NCI-H774 (cell line): ENCODE measurements at regions not wholly inside any gene's neighbourhood (a gene's known extent, or its start where the extent isn't known, plus 50 kb on each side); places are given as distances from the start of the nearest gene placed in this dataset.
"Not testable (repeated sequence)": the region's sequence is repeated elsewhere in the genome, so short reads cannot be mapped to it uniquely, and the experiment has no call there.

ENCODE experiments used
- DNase-seq: peaks from one replicate; lab custom pipeline; 2025; lab: John Stamatoyannopoulos, UW

DNA sequence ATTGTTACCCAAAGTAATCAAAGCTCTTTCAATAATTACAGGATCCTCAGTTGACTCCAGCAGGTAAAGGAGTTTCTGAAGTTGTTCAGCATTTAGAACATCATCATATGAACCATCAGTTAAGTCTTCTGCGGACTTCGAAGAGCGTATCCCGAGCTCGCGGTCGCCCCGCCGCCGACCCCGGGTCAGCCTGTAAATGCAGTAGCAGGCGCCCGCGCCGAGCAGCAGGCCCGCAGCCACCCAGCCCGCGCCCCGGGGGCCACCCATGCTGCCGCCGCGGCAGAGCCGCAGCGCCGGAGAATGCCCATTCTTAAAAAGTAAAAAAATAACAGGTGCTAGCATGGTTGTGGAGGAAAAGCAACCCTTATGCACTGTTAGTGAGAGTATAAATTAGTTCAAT, 444.5 kb downstream of the NSUN3 start:
- not testable (repeated sequence) for DNase-seq

DNA sequence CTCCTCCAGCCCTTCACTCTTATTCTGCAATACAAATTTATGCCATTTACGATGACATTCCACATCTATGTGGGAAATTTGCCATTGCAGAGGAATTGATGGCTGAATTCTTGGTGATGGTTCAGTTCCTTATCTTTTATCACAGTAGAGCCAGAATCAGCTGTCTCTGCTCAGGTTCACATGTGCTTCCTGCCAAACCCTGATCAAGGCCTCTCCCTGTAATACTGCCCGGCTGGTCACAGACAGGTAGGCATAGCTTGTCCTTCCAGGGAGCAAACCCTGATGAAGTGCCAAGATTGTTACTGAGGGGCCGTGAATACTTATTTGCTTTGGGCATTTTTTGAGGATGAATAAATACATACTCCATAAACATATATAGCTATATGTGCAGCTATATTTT, 450.0 kb downstream of the NSUN3 start:
- DNase-seq = no peak

DNA sequence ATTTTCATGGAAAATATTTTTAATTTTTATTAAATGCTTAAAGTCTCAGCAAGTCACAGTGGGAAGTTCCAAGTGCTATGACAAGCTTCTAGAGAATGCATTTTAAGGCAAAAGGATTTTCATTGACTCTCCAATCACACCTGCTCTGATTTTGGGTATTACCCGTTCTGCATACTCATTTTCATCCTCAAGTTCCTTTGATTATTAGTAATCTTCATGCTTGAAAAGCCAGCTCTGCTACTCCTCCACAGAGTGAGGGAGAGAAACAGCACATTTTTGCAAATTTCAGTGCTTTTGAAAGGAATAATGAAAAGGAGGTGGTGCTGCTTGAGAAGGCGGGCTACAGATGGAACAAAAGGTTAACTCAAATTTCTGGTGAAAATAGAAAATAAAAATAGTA, 450.7 kb downstream of the NSUN3 start:
- DNase-seq = no peak

DNA sequence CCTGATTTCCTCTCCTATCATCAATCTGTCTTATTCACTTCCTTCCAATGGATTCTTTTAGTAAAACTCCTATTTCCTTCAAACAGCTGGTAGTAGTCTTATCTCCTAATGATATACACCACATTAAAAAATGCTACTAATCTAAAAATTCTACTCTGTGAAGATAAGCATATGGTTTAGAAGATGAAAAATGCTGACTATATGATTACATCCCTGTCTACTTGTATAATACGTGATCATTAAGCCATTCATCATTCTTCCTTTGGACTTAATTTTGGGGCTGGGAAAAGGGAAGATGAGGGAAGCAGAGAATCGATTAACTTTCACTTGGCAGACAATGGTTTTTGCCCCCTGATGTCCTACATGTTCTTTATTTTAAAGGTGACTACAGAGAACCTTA, 453.1 kb downstream of the NSUN3 start:
- no peak for DNase-seq

DNA sequence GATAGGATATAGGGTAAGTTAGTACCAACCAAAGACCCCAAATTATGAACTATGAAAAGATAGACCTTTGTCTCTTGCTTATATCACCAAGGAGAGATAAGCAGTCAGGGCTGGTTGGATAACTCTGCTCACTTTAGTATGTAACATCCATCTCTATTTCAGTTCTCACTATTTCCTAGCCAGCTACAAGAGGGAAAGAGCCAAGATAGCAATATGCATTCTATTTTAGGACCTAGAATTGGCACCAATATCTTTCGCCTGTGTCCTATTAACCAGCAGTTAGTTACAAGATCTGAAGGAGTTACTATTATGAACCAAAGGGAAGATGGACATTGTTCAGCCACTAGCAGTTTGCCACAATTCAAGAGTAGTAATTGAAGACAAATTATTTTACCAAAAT, 457.5 kb downstream of the NSUN3 start:
- DNase-seq = no peak

DNA sequence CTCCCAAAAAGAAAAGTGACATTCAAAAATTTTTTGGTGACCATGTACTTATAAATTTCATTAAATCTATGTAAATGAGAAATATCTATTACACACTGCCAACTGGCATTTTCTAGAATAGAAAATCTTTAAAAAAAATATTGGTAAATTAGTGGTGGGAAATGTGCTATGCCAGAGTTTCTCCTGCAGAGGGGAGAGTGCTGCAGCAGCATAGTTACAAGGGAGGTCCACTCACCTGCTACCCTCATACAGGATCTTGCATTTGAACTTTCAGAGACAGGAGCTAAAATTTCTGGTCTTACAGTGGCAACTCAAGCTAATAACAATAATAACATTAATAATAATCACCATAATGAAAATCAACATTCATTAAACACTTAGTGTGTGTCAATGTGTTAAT, 459.6 kb downstream of the NSUN3 start:
- DNase-seq = no peak

DNA sequence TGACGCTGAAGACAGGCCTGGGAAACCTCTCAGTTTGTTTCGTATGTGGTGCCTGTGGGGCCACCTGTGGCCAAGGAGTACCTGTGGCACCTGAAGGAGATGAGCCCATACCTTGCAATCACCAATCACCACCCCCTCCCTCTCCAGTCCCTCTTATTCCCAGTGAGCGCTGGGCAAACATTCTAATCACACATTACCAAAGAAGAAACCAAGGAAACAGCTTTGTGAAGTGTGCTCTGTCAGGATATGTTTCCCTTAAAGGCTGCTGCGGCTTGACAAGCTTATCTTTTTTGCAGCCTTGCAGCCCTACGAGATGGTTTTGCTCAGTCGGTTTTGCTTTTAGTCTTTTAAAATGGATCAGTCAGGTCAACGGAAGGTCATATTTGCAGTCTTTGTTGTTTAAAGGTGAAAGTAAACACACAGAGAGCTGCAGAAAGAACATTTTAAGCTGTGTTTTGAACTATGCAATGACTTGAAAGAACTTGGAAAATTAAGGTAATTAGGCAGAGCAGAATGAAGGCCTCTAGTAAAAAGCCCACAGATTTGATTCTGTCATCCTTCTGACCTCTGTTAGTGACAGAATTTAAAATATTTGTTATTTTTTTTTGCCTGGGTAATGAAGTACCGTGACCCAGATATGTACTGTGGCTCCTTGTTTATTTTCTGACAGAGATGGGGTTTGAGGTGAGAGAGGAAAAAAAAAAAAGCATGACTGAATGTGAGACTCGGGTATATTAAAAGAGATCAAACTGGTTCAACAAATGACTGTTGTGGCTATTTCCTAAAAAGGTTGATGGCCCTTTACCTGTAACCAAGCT, 461.4 kb downstream of the NSUN3 start:
- peak; percentile 38 for DNase-seq

DNA sequence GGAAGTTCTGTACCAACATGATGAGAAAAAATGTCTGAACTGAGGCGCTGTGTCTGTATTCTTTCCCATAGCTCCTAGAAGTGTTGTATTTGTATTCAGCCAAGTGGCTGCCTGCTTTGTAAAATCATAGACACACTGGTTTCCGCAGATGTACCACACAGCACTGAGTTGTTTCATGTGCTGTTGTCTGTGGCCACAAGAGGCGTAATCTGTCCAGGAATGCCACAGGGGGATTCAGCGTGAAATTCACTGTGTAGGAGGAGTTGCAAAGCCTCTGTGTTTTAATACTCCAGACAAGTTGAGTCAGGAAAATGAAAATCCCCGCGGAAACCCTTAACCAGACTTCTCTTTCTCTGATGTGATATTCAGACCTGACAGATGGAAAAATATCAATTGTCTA, 462.2 kb downstream of the NSUN3 start:
- DNase-seq = peak; percentile 20

DNA sequence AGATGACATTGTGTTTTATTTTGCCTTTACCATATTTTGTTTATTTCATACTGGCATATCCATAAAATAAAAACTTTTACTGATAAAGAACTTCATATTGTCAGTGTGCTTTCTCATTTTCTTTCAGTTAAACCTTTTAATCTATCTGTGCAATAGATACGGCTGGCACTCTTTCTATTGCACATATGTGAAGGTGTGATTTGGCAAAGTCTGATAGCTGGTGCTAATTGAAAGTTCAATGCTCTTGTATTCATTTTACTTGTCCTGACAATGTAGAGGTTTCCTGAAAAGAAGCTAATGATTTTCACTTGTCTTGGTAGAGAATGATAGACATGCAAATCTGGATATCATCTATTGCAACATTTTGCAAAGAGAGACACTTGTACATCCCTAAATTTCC, 467.0 kb downstream of the NSUN3 start:
- DNase-seq = no peak

DNA sequence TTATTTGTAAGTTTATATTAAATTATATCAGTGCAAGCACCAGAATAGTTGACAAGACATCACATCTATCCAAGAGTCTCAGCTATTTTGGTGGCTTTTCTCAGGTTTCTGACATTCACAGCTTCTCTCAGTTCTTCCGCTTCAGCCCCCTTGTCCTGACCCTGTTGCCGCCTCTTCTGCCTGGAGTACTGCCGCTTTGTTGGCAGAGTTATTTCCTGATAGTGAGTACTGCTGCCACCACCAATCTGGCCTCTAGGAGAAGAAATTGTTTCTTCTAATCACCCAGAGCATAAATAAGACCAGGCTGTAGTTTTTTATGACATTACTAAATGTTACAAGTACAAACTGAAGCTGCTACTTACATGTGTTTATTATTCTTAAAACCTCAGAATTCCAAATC, 470.1 kb downstream of the NSUN3 start:
- DNase-seq = no peak

DNA sequence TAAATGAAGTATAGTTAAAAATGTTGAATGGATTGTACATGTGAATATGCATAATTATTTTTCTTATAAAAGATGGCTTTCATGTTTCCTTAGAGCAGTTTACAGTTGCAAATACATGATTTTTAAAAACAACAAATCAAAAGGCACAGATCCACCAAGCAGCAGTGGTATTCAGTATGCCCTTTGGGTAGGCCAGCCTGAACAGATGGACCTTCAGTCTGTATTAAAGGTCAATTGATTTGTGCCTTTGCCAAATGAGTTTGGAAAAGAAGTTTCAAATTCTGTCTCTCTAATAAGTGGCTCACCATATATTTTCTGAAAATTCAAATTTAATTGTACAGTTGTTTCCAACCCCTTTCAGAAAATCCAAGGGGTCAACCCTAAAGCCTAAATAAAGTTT, 477.1 kb downstream of the NSUN3 start:
- no peak for DNase-seq

DNA sequence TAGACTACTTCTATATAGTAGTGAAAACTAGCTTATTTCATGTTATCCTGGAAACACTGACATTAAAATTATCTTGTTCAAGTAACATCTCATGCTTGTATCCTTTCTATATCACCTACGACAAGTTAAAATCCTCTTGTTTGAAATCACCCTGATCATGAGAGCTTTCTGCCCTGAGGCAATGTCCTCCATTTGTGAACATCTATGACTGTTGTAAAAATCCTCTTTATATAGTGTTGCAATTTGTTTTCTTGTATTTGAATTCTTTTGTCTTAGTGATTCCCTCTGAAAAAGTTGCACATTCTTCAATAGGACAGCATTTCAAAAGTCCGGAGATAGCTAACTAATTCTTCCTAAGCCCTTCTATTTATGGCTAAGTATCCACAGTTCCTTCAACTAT, 480.3 kb downstream of the NSUN3 start:
- no peak for DNase-seq

DNA sequence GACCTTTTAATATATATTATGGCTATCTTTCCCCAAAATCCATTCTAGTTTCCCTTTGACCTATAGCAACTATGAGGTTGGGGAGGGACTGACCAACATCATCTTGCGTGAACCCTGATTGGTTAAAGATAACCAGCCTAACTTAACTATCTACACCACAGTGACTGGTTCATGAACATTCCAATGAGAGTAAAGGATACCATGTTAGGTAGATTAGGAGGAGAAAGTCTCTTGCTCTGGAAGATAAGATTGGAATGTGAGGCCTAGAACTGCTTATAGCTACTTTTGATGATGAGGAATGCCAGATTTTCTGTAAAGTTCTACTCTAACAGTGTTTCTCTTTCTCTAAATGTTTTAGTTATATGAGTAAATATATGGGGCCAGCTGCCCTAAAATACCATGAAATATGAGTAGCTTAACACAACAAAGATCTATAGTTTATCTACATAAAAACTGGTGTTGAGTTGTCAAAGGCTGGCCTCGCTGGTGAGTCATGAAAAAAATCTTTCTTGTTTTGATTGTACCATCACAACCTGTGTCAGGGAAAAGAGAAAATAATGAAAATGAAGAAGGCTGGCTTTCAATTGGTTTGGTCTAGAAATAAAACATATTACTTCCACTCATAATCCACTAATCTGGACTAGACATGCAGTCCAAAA, 481.4 kb downstream of the NSUN3 start:
- DNase-seq = no peak

DNA sequence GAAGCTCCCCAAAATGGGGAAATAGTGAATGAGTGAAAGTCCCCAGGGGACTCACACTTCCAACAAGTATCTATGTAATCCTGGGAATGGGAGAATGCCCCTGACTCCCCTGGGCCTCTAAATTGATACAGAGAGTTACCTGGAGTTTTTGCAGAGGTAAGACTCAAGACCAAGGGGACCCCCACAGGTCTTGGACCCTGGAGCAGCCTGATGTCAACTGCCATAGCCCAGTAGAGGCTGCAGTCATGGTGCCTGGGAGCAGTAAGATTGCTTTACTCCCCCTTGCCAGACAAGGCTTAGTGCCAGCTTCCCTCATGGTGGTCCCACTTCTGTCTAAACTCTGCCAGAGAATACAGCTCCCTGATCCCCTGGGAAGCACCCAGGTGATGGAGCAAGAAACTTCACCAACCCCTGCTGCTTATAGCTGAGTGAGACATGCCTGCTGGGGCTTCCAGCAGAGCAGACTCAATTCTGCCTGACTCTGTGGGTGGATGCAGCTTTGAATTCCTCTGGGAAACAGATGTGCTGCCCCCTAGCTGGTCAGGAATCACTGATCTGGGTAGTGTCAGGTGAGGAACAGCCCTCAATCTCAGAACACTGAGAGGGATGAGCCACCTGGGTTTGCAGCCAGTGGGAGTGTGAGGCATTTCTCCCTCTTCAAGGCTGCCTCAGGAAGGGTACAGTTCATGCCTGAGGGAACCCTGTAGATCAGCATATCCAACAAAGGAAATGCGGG, 485.9 kb downstream of the NSUN3 start:
- no peak for DNase-seq

DNA sequence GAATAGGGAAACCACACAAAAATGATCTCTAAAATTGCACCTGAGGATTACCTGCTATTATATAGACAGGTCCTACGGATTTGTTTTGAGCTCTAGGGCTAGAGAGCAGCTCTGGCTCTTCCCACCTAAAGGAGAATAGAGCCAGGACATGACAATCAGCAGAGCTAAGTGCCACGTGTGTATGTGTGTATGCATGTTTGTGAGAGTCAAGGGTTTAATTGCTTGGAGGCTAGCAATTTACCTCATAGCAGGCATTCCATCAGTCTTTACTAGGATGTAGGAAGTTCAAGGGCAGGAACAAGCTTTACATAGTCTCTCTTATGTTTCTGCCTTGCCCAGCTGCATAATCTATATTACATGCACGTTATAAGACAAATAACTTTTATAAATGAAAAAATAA, 498.2 kb downstream of the NSUN3 start:
- DNase-seq = no peak

DNA sequence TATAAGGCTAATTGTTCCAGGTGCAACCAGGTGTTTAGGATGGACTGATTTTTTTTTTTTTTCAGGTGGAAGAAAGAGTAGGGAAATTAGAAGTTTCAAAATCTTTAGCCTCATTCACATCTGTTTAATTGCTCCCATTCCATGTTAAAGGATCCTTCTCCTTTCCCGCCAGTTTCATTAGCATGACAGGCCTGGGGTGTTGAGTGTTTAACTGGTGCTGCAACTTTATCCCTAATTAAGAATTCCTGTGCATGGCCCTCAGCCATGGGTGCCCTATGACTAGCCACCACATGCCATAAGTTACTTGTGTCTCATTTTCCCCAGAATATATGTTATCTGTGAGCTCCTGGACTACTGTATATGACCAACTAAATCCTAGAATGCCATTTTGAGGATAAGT, 501.4 kb downstream of the NSUN3 start:
- no peak for DNase-seq

DNA sequence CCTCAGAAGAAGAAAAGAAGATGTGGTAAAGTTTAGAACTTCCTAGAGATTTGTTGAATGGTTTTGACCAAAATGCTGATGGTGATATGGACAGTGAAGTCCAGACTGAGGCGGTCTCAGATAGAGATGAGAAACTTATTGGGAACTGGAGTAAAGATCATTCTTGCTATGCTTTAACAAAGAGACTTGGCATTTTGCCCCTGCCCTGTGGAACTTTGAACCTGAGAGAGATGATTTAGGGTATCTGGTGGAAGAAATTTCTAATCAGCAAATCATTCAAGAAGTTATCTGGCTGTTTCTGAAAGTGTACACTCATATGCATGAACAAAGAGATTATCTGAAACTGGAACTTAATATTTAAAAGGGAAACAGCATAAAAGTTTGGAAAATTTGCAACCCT, 505.2 kb downstream of the NSUN3 start:
- DNase-seq = no peak

DNA sequence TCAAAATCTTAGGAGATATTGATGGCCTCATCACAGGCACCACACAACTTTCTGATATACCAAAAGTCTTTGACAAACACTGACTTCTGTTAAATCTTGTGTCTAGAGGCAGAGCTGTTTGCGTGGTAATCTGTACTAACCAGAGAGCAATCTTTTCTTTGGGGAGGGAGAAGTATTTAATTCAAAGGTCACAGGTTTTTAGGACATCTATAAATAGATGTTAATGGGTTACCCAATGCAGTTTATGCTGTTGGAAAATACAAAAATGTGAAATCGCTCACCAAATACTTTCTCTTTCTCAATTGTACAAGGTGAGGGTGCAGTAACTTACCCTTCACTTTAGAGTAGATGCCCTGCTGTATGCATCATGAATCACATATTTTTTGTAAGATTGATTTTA, 510.5 kb downstream of the NSUN3 start:
- DNase-seq = no peak

DNA sequence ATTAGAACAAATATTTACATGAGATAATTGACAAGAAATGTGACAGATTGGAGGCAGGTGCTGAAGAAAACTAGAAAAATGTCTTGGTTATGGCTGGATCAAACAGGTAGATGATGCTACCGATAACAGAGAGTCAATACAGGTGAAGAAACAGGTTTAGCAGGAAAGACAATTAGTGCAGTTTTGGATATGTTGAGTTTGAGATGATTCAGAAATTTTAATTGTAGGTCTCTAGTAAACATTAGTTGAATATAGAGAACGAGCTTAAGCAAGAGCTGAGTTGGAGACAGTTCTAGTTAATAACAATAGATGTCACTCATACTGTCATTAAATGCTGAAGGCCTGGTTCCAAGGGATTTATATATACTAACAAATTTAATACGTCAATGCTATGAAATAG, 524.4 kb downstream of the NSUN3 start:
- DNase-seq = no peak

DNA sequence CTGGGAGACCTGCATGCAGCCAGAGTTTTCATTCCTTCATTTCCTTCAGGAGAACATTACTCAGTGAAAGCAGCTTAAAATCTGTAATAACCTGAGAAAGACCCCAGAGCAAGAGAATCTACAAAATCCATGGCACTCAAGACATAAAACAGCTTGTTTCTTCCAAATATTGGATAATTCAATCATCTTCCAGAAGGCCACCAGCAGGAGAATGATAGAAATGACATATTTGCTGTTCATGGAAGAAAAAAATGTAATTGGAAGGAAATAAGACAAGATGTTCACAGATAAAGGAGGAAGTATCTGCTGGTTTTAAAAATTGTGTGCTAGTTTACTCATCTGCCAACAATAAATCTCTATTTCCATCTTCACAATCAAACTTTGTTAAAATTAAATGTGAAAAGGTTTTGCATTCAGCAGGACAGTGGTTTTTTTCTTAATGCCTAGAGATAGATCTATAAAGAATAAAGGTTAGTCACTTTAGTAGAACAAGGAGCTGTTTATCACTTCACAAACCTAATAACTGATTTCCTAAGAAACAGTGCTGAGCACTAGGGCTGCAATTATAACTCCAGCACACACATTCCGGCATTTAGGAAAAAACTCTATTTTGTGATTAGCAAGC, 530.8 kb downstream of the NSUN3 start:
- DNase-seq = no peak

DNA sequence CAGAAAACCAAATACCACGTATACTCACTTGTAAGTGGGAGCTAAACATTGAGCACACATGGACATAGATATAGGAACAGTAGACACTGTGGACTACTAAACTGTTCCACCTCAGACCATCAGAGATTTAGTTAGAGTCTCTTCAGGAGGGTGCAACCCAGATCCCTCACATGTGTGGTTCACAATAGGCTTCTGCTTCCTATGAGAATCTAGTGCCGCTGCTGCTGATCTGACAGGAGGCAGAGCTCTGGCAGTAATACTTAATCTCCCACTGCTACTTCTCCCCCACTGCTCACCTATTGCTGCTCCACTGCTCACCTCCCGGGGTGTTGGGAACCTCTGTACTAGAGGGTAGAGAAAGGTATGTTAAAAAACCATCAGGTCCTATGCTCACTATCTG, 533.3 kb downstream of the NSUN3 start:
- DNase-seq = no peak

DNA sequence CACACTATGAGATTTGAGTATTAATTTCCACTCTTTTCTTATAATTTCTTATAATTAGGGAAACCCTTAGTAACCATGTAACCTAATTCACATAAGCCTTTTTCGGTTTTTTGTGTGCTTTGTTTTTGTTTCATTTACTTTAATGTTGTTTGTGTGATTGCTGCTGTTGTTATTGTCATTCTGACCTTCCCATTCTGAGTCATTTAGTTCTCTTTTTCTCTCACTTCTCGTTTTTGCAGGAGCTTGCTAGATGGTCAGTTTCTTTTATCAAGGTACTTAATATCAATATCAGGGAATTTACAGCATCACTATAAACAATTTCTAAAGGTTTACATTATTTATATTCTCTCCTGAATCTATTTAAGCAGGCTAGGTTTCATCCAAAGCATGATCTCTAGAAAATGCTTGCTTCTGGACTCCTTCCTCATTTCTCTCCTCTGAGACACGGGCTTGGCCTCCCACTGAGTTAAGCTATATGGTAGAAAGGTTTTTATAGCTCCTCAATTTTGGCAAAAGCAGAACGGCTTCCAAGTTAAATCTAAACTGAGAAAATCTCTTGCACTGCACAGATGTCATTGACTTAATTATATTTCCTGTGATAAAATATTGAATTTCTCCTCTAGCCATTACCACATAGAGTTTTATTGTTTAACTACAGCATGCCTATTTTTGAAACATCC, 534.2 kb downstream of the NSUN3 start:
- no peak for DNase-seq
